K562 (cell line): ENCODE measurements at regions not wholly inside any gene's neighbourhood (a gene's known extent, or its start where the extent isn't known, plus 50 kb on each side); places are given as distances from the start of the nearest gene placed in this dataset.

Experiments
- ATAC-seq: fragments of 200-7000 bp; cut with Tn5 transposase; 3 replicates; pipeline ENCODE4 v1.9.1; 2020; ENCODE audit warnings: moderate library complexity
- BruUV-seq: library from RNA; stranded (reverse); fragments of 400-500 nt; replicated peaks from 2 replicates; lab custom pipeline; 2021; lab: Mats Ljungman, UMichigan
- CTCF ChIA-PET: fragments of 300-600 bp; formaldehyde crosslinking; extraction: SDS; loops from one replicate; lab custom pipeline; 2021; ENCODE audit warnings: low intra/inter-chr PET ratio; lab: Yijun Ruan, JAX
- POLR2A ChIA-PET: fragments of 300-600, 350-650 bp; sonication (Branson Sonifier 250); formaldehyde crosslinking; extraction: SDS; loops from one replicate; lab custom pipeline; 2021; ENCODE audit warnings: antibody characterized with exemption, inconsistent platforms; lab: Yijun Ruan, JAX
- DNase-seq, 4 experiments: peaks; one replicate each; pipeline versions ENCODE4 v3.0.0 to v3.0.0-alpha.2; 2011 to 2018; ENCODE audit warnings: low spot score in 3 of 4, mixed read lengths in 3 of 4; ENCODE audit errors: extremely low read depth in 1 of 4
- FAIRE-seq: peaks from 2 replicates; lab custom pipeline; 2011; peaks lifted over from hg19 to GRCh38; lab: Jason Lieb, UNC
- H2AFZ ChIP-seq: 2 replicates; pipeline ENCODE4 v1.6.0; 2011; ENCODE audit warnings: low read depth, low read length, control low read depth, inconsistent platforms
- H3K27ac ChIP-seq: fragments of 200-600 bp; 3 replicates; pipeline ENCODE4 v1.8.0; 2011; ENCODE audit warnings: low read depth, mild to moderate bottlenecking, control low read depth, inconsistent platforms, low read length, moderate library complexity, mixed read lengths; ENCODE audit errors: extremely low read depth
- H3K27me3 ChIP-seq, 2 experiments: fragments of 300-600 bp in 1 of 2; 2 replicates in 1 of 2; 3 replicates in 1 of 2; pipeline versions ENCODE4 v1.6.0 to v1.8.0; 2011; ENCODE audit warnings: inconsistent platforms in 2 of 2, low read length in 2 of 2, mild to moderate bottlenecking in 1 of 2, mixed read lengths in 1 of 2, moderate library complexity in 1 of 2; ENCODE audit not compliant: control insufficient read depth in 2 of 2, insufficient read depth in 2 of 2
- H3K36me3 ChIP-seq: fragments of 300-600 bp; 3 replicates; pipeline ENCODE4 v1.8.0; 2011; ENCODE audit warnings: mild to moderate bottlenecking, low read length, inconsistent platforms; ENCODE audit not compliant: control insufficient read depth, insufficient read depth
- H3K4me1 ChIP-seq, 2 experiments: fragments of 200-600 bp in 1 of 2; replicated peaks in 1 of 2; 2 replicates in 1 of 2; 3 replicates in 1 of 2; pipeline versions ENCODE4 v1.5.1 to v1.8.0; 2011; ENCODE audit warnings: inconsistent platforms in 2 of 2, low read length in 2 of 2, mild to moderate bottlenecking in 1 of 2, mixed read lengths in 1 of 2, moderate library complexity in 1 of 2; ENCODE audit not compliant: control insufficient read depth in 2 of 2, insufficient read depth in 2 of 2
- H3K4me2 ChIP-seq: 2 replicates; pipeline ENCODE4 v1.6.1; 2011; ENCODE audit warnings: low read length, control low read depth, inconsistent platforms, mixed read lengths; ENCODE audit not compliant: insufficient read depth
- H3K4me3 ChIP-seq: fragments of 200-600 bp; sonication (generic), shearing (Covaris generic); 2 replicates; pipeline ENCODE4 v1.5.1; 2016; ENCODE audit warnings: control low read depth, inconsistent platforms
- H3K79me2 ChIP-seq: fragments of 200-600 bp; 3 replicates; pipeline ENCODE4 v1.8.0; 2011; ENCODE audit warnings: low read length, inconsistent platforms; ENCODE audit not compliant: control insufficient read depth, insufficient read depth
- H3K9ac ChIP-seq, 2 experiments: 2 replicates each; pipeline versions ENCODE4 v1.6.0 to v1.6.1; 2011; ENCODE audit warnings: low read depth in 2 of 2, low read length in 2 of 2, control low read depth in 1 of 2, inconsistent platforms in 1 of 2, mild to moderate bottlenecking in 1 of 2, mixed read lengths in 1 of 2; ENCODE audit not compliant: insufficient read depth in 1 of 2
- H3K9me1 ChIP-seq: one replicate; pipeline ENCODE4 v1.6.0; 2011; ENCODE audit warnings: inconsistent platforms, mild to moderate bottlenecking, low read length, moderate library complexity; ENCODE audit not compliant: control insufficient read depth, insufficient read depth
- H3K9me3 ChIP-seq: replicated peaks from 2 replicates; pipeline ENCODE4 v1.5.1; 2011; ENCODE audit warnings: low read depth, low read length, inconsistent platforms; ENCODE audit not compliant: control insufficient read depth, insufficient read depth
- H4K20me1 ChIP-seq: replicated peaks from 2 replicates; pipeline ENCODE4 v1.6.1; 2011; ENCODE audit warnings: low read length, inconsistent platforms, mixed read lengths; ENCODE audit not compliant: control insufficient read depth, insufficient read depth
- BDP1 ChIP-seq: IDR thresholded peaks from 3 replicates; pipeline ENCODE4 v1.6.1; 2011; ENCODE audit not compliant: insufficient read length, insufficient read depth
- MEF2A ChIP-seq: IDR thresholded peaks from 2 replicates; pipeline ENCODE4 v1.6.1; 2011; ENCODE audit warnings: low read depth, mild to moderate bottlenecking, low read length, moderate library complexity; ENCODE audit not compliant: control insufficient read depth
- MEIS2 ChIP-seq: fragments of 450-650 bp; IDR thresholded peaks from 2 replicates; pipeline ENCODE4 v1.6.1; 2014; ENCODE audit warnings: mild to moderate bottlenecking; ENCODE audit not compliant: partially characterized antibody
- PBX2 ChIP-seq, 2 experiments: IDR thresholded peaks in 1 of 2; conservative IDR thresholded peaks in 1 of 2; 2 replicates each; pipeline ENCODE4 v1.6.1; 2016; ENCODE audit warnings: low read depth in 2 of 2, mild to moderate bottlenecking in 1 of 2, missing compliant biosample characterization in 1 of 2, missing genetic modification characterization in 1 of 2, moderate library complexity in 1 of 2
- PKNOX1 ChIP-seq: fragments of 450-650 bp; IDR thresholded peaks from 2 replicates; pipeline ENCODE4 v1.6.1; 2016
- TAL1 ChIP-seq: fragments of 450-650 bp; IDR thresholded peaks from 2 replicates; pipeline ENCODE4 v1.6.1; 2016; ENCODE audit warnings: mild to moderate bottlenecking
- WGBS: fragments of 100-300 bp; shearing (Covaris generic); methylation state at CpG from one replicate; pipeline ENCODE4 v1.1.6; 2016; ENCODE audit warnings: low coverage, mixed read lengths; ENCODE audit not compliant: insufficient coverage; ENCODE audit errors: missing lambda C conversion rate; 5-methylcytosine and 5-hydroxymethylcytosine counted together
- in situ Hi-C: fragments of 300-500 bp; cut with MboI; formaldehyde crosslinking; loops from 4 replicates; pipeline ENCODE4 v1.15.0; 2018; ENCODE audit warnings: inconsistent platforms, mixed read lengths
- intact Hi-C: fragments of 100-400 bp; cut with micrococcal nuclease; formaldehyde crosslinking; loops from 2 replicates; pipeline ENCODE4 v1.14.2; 2022

GRCh38 chr5:89041249-89041779, 158.3 kb upstream of the MEF2C start:
- Histone ChIP-seq H3K4me1 (peaks cover 0 to 30% of the 10 kb centered on the region in 2 experiments; a peak in 4 of 5 replicates), H3K4me2 (no peak overlapping the region), H3K4me3 (no peak overlapping the region), H3K27ac (no peak overlapping the region), H3K9me1 (no peaks in the 10 kb centered on the region), H3K79me2 (no peaks in the 10 kb centered on the region), H2AFZ (peak overlapping the region; percentile 62), H3K9ac (no peak overlapping the region), H3K27me3 (no peaks in the 10 kb centered on the region), H4K20me1 (no peaks in the 10 kb centered on the region), H3K9me3 (no peaks in the 10 kb centered on the region), H3K36me3 (no peaks in the 10 kb centered on the region)
- no TSS peak for BruUV-seq
- POLR2A ChIA-PET, result interaction anchor here (0.6 kb wide), 1 partner anchor 24 kb away, joined by 3 read pairs; no protein-coding TSS in a partner anchor
- in situ Hi-C loops, result no loop called here
- intact Hi-C loops, result loop anchor here (10.0 kb wide), 1 partner anchor 157 kb away; the partner anchor contains the start of gene MEF2C
- FAIRE-seq (no peak), DNase-seq (no peak), ATAC-seq (no peak)
- TF ChIP-seq PBX2 (CRISPR knock-in tag; IDR thresholded peaks at IDR 0.05; ENCODE audit: low read depth) (no peak), PBX2 (tag; conservative IDR thresholded peaks at IDR 0.05; ENCODE audit: low read depth) (peak; percentile 55; the same call in 1 of the 2 replicates), MEIS2 (peak; percentile 81), MEF2A (peak; percentile 40; the same call in 1 of the 2 replicates), BDP1 (no peak), PKNOX1 (peak; percentile 21; the same call in 1 of the 2 replicates), TAL1 (no peak)
- CTCF ChIA-PET, result no interaction called here
- WGBS, result 52% methylated on average over 3 of the region's 3 CpGs
